ENCODE measurements at regions not wholly inside any gene's neighbourhood (a gene's known extent, or its start where the extent isn't known, plus 50 kb on each side); places are given as distances from the start of the nearest gene placed in this dataset.

- Histone ChIP-seq H3K27me3 (ENCODE audit: control insufficient read depth, insufficient read depth, low read length, poor library complexity, severe bottlenecking) (no peaks in the 10 kb centered on the region), H3K27ac (ENCODE audit: low read depth, low read length) (no peak overlapping the region), H3K9me3 (ENCODE audit: control insufficient read depth, low read length) (no peaks in the 10 kb centered on the region), H3K4me3 (ENCODE audit: low read length) (no peak overlapping the region), H3K9ac (ENCODE audit: extremely low read depth, low read length, poor library complexity, severe bottlenecking) (no peak overlapping the region), H3K4me1 (ENCODE audit: control insufficient read depth, insufficient read depth, low read length) (no peaks in the 10 kb centered on the region), H3K36me3 (ENCODE audit: control insufficient read depth, insufficient read depth, low read length) (no peaks in the 10 kb centered on the region)
- DNase-seq: no peak
- no peaks in the 10 kb centered on the region for H3K27me3 Mint-ChIP-seq (ENCODE audit: insufficient read depth)
- TF ChIP-seq, protein P1, sequence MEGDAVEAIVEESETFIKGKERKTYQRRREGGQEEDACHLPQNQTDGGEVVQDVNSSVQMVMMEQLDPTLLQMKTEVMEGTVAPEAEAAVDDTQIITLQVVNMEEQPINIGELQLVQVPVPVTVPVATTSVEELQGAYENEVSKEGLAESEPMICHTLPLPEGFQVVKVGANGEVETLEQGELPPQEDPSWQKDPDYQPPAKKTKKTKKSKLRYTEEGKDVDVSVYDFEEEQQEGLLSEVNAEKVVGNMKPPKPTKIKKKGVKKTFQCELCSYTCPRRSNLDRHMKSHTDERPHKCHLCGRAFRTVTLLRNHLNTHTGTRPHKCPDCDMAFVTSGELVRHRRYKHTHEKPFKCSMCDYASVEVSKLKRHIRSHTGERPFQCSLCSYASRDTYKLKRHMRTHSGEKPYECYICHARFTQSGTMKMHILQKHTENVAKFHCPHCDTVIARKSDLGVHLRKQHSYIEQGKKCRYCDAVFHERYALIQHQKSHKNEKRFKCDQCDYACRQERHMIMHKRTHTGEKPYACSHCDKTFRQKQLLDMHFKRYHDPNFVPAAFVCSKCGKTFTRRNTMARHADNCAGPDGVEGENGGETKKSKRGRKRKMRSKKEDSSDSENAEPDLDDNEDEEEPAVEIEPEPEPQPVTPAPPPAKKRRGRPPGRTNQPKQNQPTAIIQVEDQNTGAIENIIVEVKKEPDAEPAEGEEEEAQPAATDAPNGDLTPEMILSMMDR (conservative IDR thresholded peaks at IDR 0.05): no peak
- no peaks in the 10 kb centered on the region for H3K9me3 Mint-ChIP-seq
- H3K4me1 Mint-ChIP-seq: no peaks in the 10 kb centered on the region
- H3K36me3 Mint-ChIP-seq (ENCODE audit: low read depth): no peaks in the 10 kb centered on the region
- H3K27ac Mint-ChIP-seq: no peak overlapping the region
- no peak overlapping the region for H3K4me3 Mint-ChIP-seq
- no CpG with 5 or more reads among the region's 1 CpG for WGBS, 2 experiments (ENCODE audit: insufficient coverage in 1 of 2, insufficient read length in 1 of 2)
Measured at GRCh38 chr6:84979541-84979940, 215.1 kb upstream of the TBX18 start.

GRCh38 chr6:84977363-84977705, 212.9 kb upstream of the TBX18 start:
- H3K4me1 Mint-ChIP-seq: no peaks in the 10 kb centered on the region
- TF ChIP-seq, protein P1 (conservative IDR thresholded peaks at IDR 0.05): no peak
- no peaks in the 10 kb centered on the region for H3K27me3 Mint-ChIP-seq (ENCODE audit: insufficient read depth)
- no peaks in the 10 kb centered on the region for H3K36me3 Mint-ChIP-seq (ENCODE audit: low read depth)
- no peak overlapping the region for H3K27ac Mint-ChIP-seq
- no peaks in the 10 kb centered on the region for H3K27me3 ChIP-seq (ENCODE audit: control insufficient read depth, insufficient read depth, low read length, poor library complexity, severe bottlenecking)
- no peak overlapping the region for H3K4me3 Mint-ChIP-seq
- no peaks in the 10 kb centered on the region for H3K9me3 ChIP-seq (ENCODE audit: control insufficient read depth, low read length)
- DNase-seq: no peak
- H3K9ac ChIP-seq (ENCODE audit: extremely low read depth, low read length, poor library complexity, severe bottlenecking): no peak overlapping the region
- H3K9me3 Mint-ChIP-seq: no peaks in the 10 kb centered on the region
- H3K36me3 ChIP-seq (ENCODE audit: control insufficient read depth, insufficient read depth, low read length): no peaks in the 10 kb centered on the region
- no peak overlapping the region for H3K27ac ChIP-seq (ENCODE audit: low read depth, low read length)
- WGBS, 2 experiments (ENCODE audit: insufficient coverage in 1 of 2, insufficient read length in 1 of 2): 90 to 93% methylated on average over 1 of the region's 1 CpG
- H3K4me3 ChIP-seq (ENCODE audit: low read length): no peak overlapping the region
- no peaks in the 10 kb centered on the region for H3K4me1 ChIP-seq (ENCODE audit: control insufficient read depth, insufficient read depth, low read length)

DNA sequence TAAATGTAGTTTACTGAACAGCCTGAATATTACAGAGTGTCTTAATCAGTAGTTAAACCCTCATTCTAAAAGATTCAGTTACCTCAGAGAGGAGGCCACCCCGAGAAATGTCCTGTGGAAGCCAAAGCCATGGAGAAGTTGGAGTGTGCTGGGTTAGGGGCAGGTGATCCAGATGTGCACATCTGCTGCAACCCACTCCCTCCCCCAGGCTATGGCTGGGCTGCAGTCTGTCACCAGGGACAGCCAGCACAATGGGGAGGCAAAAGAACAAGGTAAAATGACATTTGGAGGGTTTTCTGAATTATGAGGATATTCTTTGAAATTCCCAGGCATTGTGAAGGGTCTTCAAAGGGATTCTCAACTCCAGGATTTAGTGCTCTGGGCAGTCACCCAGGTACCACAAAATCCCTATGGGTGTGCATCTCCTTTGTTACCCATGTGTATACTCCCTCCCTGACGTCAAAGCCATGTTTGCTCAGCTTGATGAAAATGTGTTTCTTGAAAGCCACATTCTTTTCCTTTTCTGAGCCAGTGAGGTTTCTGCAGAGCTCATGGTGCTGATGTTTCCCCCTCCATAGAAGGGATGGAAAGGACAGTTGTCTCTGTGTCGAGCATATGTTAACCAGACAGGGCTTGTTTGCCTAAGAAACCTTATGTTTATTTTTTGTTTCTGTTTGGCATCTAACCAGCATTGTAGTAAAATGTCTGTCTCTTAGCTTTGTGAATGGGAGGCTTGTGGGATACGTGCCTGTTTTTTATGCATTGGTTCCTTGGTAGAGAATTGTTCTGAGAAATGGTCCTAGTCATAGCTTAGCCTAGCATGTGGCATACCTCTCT, 212.3 kb upstream of the TBX18 start:
- Mint-ChIP-seq H3K4me1 (no peaks in the 10 kb centered on the region), H3K27me3 (ENCODE audit: insufficient read depth) (no peaks in the 10 kb centered on the region), H3K9me3 (no peaks in the 10 kb centered on the region), H3K4me3 (no peak overlapping the region), H3K27ac (no peak overlapping the region), H3K36me3 (ENCODE audit: low read depth) (no peaks in the 10 kb centered on the region)
- 83 to 87% methylated on average over 3 to 4 of the region's 4 CpGs for WGBS, 2 experiments (ENCODE audit: insufficient coverage in 1 of 2, insufficient read length in 1 of 2)
- Histone ChIP-seq H3K4me1 (ENCODE audit: control insufficient read depth, insufficient read depth, low read length) (no peaks in the 10 kb centered on the region), H3K4me3 (ENCODE audit: low read length) (no peak overlapping the region), H3K9me3 (ENCODE audit: control insufficient read depth, low read length) (no peaks in the 10 kb centered on the region), H3K36me3 (ENCODE audit: control insufficient read depth, insufficient read depth, low read length) (no peaks in the 10 kb centered on the region), H3K27me3 (ENCODE audit: control insufficient read depth, insufficient read depth, low read length, poor library complexity, severe bottlenecking) (no peaks in the 10 kb centered on the region), H3K27ac (ENCODE audit: low read depth, low read length) (no peak overlapping the region), H3K9ac (ENCODE audit: extremely low read depth, low read length, poor library complexity, severe bottlenecking) (no peak overlapping the region)
- no peak for DNase-seq
- TF ChIP-seq, protein P1 (conservative IDR thresholded peaks at IDR 0.05): no peak
